ENCODE measurements at regions not wholly inside any gene's neighbourhood (a gene's known extent, or its start where the extent isn't known, plus 50 kb on each side); places are given as distances from the start of the nearest gene placed in this dataset.
A peak's percentile ranks its signal among the peaks of the same experiment; 100 is the strongest.

DNA sequence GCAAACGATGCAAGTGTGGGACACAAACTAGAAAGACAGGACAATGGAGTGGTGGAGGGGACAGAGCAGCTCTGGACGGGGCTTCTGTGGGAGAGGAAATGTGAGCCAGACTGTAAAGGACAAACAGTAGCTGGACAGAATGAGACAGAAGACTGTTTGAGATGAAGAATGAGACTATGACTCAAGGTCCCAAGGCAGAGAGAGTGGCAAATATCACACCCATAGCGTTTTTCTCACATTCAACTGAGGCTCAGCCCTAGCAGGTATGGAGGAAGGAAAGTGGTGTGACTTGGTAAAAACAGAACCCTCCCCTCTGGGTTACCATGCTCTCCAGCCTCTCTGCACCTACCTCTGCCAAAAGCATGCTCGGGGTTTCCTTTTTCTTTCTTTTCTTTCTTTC lies 96.5 kb downstream of the RPL27A start:
- peak overlapping the region in 1 of 2 donors; percentile 22 for H3K27ac ChIP-seq
- TF ChIP-seq, protein P1, sequence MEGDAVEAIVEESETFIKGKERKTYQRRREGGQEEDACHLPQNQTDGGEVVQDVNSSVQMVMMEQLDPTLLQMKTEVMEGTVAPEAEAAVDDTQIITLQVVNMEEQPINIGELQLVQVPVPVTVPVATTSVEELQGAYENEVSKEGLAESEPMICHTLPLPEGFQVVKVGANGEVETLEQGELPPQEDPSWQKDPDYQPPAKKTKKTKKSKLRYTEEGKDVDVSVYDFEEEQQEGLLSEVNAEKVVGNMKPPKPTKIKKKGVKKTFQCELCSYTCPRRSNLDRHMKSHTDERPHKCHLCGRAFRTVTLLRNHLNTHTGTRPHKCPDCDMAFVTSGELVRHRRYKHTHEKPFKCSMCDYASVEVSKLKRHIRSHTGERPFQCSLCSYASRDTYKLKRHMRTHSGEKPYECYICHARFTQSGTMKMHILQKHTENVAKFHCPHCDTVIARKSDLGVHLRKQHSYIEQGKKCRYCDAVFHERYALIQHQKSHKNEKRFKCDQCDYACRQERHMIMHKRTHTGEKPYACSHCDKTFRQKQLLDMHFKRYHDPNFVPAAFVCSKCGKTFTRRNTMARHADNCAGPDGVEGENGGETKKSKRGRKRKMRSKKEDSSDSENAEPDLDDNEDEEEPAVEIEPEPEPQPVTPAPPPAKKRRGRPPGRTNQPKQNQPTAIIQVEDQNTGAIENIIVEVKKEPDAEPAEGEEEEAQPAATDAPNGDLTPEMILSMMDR (IDR thresholded peaks at IDR 0.05): no peak

GRCh38 chr11:8779732-8780131 lies 97.1 kb downstream of the RPL27A start:
- Histone ChIP-seq H3K4me3 (no peak overlapping the region), H3K27ac (no peak overlapping the region)
- DNase-seq (ENCODE audit: low spot score): no peak
- TF ChIP-seq, protein P1 (IDR thresholded peaks at IDR 0.05): no peak

More for the DNA sequence above, 96.5 kb downstream of the RPL27A start:
- H3K4me3 ChIP-seq: no peak overlapping the region
- no peak for DNase-seq (ENCODE audit: low spot score)

DNA sequence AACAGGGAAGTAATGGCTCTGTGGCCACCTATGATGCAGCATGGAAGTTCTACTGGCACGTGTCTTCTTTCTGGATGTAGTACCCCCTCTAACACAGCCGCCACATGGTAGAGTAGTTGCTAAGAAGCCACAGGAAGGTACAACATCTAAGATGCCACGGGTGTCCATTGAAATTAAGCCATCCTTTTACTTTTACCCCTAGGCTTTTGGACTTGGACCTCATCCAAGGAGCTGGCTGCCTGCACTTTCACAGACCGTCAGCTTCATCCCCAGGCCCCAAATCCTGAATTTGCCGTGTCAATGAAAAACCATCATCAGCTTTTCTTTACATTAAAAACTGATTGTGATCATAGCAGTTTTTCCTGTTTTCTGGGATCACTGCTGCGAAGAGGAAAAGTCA lies 102.4 kb downstream of the RPL27A start:
- TF ChIP-seq, protein P1 (IDR thresholded peaks at IDR 0.05): no peak
- no peak overlapping the region for H3K27ac ChIP-seq
- no peak overlapping the region for H3K4me3 ChIP-seq
- no peak for DNase-seq (ENCODE audit: low spot score)

DNA sequence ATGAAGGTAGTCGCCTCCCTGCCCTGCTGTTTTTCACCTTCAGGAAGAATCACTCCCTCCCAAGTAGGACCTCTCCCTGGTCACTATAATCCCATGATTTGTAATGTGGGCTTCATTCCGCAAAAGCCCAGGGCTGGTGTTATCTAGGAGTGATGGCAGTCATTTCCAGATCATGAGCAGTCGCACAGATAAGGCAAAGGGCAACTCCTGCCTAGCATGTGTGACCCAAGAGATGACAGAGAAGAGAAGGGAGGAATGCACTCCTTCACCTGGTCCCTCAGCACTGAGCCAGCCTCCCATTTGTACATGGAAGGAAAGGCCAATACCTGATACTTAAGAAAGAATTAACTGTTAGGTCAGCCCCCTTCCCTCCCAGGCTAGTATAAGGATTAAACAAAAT lies 102.9 kb downstream of the RPL27A start:
- DNase-seq (ENCODE audit: low spot score): no peak
- H3K4me3 ChIP-seq: no peak overlapping the region
- TF ChIP-seq, protein P1 (IDR thresholded peaks at IDR 0.05): no peak
- no peak overlapping the region for H3K27ac ChIP-seq

- no peak for DNase-seq (ENCODE audit: low spot score)
- Histone ChIP-seq H3K4me3 (no peak overlapping the region), H3K27ac (no peak overlapping the region)
- TF ChIP-seq, protein P1 (IDR thresholded peaks at IDR 0.05): no peak
Measured at GRCh38 chr11:8785998-8786397, 103.4 kb downstream of the RPL27A start.

- TF ChIP-seq, protein P1 (IDR thresholded peaks at IDR 0.05): no peak
- no peak for DNase-seq (ENCODE audit: low spot score)
- Histone ChIP-seq H3K4me3 (no peak overlapping the region), H3K27ac (no peak overlapping the region)
Measured at GRCh38 chr11:8786933-8787332, 104.3 kb downstream of the RPL27A start.

GRCh38 chr11:8787372-8787771 lies 104.8 kb downstream of the RPL27A start:
- Histone ChIP-seq H3K27ac (no peak overlapping the region), H3K4me3 (no peak overlapping the region)
- no peak for DNase-seq (ENCODE audit: low spot score)
- TF ChIP-seq, protein P1 (IDR thresholded peaks at IDR 0.05): no peak
